ENCODE measurements at regions not wholly inside any gene's neighbourhood (a gene's known extent, or its start where the extent isn't known, plus 50 kb on each side); places are given as distances from the start of the nearest gene placed in this dataset.

DNA sequence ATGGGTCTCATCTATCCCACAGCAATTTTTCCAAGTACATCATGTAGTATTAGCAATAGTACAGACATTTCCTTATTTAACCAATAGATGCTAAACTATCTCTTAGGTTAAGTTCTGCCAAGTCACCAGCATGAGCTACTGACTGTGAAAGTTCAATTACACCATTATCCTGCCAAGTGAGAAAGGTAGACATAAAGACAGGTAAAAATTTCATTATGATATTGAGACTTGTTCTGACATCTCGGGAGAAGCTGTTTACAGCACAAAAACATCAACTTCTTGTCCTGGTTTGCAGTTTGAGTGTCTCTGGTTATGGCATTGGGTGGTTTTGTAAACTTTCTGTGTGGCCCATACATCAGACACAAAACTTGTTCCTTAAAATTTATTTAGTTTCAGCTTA, 622.4 kb upstream of the PCDH10 start:
- DNase-seq (ENCODE audit: low spot score) = no peak

DNA sequence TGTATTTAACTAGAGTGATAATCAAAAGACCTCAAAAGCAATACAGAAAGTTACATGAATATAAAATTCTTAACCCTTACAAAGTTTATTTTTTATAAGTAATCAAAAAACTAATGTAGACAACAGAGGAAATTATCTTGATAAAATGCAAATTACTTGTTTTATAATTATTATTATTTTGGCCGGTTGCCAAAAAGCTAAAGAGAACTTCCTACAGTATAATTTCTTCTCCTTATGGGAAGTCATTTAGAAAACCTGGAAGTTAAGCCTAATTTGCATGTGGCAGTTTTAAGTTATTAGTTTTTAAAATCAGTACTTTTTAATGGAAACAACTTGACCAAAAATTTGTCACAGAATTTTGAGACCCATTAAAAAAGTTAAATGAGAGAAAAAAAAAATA, 621.3 kb upstream of the PCDH10 start:
- no peak for DNase-seq (ENCODE audit: low spot score)

DNA sequence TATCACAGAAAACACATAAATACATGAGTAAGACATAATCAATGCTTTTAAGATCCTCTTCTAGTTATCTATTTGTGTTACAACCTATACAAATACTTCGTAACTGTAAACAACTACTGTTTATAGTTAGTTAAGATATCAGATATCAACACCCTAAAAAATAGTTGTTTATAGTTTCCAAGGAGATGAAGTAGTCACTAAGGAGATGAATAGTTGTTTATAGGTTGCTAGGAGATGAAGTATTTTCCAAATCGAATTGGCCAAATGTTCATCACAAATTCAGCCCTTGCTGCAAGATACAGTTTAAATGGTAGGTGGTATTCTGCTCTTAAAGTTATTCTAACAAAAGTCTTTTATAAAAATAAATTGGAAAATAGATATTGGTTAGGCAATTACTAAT, 618.2 kb upstream of the PCDH10 start:
- DNase-seq (ENCODE audit: low spot score) = no peak

DNA sequence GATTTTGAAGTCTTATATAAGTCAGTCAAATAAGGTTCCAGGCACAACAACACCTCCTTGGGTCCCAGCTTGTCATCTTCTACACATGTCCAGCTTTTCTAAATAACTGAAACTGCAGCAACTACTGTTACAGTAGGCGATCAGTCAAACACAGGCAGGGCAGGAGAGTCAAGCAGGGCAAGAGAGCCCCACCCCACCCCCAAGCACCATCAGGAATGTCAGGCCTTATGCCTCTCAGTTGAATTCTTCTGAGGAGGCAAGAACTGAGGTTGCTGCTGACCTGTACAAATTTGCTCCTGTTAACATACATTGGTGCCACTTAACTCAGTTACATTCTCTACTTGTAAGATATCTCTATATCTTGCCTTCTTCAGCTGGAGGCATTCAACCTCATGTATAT, 608.8 kb upstream of the PCDH10 start:
- no peak for DNase-seq (ENCODE audit: low spot score)

DNA sequence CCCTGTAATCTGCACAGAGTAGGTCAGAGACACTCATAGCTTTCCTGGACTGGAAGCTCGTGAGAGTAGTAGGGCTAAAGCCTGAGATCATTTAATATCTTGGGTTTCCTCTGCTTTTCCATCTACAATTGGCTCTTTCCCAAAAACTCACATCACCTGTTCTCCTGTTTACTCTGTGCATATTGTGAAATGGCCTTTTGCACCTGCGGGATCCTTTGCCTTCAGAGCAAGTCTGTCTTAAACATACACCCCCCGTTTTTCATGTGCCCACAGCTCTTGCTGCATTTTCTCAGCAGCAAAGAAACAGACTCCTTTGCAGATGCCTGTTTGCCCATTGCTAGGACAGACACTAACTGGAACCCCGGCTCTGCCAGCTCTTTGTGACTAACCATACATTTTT, 608.3 kb upstream of the PCDH10 start:
- DNase-seq (ENCODE audit: low spot score) = no peak

DNA sequence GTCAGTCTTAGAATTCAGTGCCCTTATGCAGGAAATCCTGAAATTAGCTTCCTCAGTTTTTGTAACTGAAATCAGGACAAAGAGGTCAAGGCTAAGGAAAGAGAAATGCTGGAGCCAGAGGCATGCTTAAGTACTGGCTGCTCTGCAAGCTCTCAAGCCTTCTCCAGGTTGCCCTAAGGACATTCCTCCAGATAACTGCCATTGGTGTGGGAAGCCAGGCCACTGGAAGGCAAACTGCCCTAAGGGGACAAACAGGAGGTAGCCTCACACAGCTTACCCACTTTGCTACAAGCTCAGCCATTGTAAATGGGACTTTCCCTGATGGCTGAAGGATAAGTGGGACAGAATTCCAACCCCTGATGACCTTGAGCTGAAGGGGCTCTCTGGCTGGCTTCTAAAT, 606.9 kb upstream of the PCDH10 start:
- DNase-seq (ENCODE audit: low spot score) = no peak

DNA sequence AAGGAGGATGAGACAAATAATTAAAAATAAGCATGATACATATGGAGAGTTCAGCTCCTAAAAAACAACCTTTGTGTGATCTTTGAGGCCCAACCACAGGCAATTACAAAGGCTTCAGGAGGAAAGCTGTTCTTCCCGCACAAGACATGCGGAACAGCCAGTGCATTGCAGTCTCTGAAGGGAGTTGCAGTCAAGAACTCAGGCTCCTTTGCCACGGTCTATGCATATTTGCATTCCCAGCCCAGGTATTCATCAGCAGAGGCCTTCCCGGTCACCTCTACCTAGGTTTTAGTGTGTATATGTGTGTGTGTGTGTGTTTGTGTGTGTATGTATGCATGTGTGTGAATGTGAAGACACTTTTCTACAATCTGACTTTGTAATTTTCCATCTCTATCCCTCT, 600.6 kb upstream of the PCDH10 start:
- DNase-seq (ENCODE audit: low spot score) = no peak

DNA sequence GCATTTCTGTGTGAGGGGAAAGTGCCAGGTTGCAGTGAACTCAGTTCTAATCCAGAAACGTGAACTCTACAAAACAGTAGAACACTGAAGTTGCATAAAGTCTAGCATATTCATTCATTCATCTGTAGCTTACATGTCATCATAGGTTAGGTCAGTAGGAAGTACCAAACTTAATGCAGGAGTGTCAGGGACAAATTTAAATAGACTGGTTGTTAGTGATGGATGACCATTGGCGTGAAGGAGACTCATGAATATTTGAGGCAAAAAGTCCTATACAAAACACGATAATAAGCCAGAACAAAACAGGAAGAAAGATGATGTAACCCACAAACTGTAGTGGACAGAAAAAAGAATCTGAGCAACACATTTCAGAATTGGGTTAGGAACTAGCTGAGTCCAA, 592.8 kb upstream of the PCDH10 start:
- DNase-seq (ENCODE audit: low spot score) = no peak

DNA sequence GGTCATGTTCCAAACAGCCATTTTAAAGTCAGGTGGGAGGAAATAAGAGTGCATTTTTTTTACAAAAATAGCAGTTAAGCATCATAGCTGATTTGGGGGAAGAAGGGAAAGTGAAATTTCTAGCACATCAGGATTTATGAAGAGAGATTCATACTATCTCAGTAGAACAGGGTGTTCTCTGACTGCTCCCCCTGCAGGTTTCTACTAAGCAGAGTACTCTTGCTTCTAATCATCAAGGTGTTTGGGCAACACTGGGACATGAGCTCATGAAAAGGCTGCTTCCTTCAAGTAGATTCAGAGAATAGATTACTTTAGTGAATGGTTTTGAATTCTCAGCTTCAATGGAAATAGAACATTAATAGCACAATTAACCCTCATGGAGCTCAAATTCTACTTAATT, 591.4 kb upstream of the PCDH10 start:
- DNase-seq (ENCODE audit: low spot score) = no peak

DNA sequence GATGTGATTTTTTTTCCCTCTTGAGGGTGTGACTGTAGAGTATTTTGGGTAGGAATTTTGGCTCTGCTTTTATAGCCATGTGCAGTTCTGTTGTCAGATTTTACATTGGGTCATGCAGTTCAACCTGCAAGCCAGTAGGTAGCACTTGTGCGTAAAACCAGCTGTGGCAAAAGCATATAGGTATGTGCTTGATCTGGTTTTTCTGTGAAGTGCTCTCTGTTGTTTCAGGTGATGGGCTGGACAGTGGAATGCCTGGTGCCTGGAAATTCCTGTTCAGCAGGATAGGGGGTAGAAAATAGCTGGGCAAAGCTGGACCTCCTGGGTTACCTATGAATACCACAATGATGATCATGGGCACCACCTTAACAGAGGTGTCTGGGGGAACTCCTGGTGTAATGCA, 584.2 kb upstream of the PCDH10 start:
- no peak for DNase-seq (ENCODE audit: low spot score)

DNA sequence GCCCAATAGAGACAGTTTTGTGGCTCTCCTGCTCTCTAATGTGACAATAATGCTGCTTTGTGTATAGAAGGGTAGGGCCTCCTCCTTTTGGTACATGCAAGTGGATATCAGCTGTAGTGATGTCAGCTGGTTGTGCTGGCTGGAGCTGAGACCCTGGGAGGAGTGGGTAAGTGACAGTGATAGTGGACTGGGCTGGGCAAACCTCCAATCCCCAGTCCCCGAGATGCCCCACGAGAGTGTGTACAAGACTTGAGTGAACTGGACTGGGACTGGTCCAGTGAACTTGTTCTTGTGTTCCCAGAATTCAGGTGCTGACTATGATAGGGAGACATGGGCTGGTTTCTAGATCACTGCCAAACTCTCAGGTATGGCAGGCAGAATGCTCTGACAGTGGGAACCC, 583.6 kb upstream of the PCDH10 start:
- DNase-seq (ENCODE audit: low spot score) = no peak

DNA sequence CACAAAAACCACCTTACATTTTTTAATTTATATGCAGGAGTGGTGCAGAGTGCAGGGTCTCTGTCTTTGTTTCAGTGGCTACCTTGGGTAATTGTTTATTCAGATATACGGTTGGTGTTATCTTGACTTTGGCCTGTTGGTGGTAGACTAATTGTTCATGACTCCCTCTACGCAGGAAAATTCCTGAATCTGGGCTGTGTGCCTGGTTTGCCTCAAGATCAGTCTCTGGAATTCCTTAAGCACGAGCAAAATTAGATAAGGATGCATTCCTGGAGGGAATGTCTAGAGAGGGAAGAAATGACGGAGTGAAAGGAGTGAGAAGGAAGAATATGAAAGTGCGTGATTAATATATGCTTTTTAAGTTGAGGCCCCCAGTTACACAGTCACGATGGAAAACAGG, 576.9 kb upstream of the PCDH10 start:
- DNase-seq (ENCODE audit: low spot score) = no peak

DNA sequence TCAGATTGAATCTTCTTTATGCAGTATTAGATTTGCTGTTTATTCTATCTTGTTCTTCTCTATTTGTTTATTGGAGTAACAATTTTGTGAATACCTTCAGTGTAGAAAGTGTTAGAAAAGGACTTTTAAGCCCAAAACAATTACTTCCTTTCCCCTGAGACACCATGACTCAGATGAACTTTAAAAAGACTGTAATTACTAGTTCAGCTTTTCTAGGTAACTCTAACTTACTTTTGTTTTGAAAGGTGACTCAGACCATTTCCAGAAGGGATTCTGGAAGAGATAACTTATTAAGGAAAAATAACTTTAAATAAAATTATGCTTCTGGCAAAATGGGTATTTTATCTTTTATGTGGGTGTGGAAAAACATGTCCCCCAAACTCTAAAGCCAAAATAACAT, 561.5 kb upstream of the PCDH10 start:
- DNase-seq (ENCODE audit: low spot score) = no peak

DNA sequence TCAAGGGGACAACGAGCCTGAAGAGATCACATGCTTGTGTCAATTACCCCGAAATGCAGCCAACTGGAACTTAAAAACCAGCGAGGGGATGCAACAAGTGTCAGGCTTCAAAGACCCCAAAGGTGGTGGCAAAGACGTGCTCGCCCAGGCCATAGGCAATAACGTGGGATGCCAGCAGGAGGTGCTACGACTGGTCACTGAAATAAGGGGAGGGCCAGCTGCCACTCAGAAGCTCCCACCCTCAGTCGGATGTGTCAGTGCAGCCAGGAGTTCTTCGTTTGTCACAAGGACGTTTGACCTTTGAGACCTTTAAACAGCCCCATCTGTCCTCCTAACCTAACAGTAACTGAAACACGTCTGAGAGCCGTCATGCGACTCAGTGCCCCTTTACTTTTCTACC, 556.8 kb upstream of the PCDH10 start:
- DNase-seq (ENCODE audit: low spot score) = no peak

DNA sequence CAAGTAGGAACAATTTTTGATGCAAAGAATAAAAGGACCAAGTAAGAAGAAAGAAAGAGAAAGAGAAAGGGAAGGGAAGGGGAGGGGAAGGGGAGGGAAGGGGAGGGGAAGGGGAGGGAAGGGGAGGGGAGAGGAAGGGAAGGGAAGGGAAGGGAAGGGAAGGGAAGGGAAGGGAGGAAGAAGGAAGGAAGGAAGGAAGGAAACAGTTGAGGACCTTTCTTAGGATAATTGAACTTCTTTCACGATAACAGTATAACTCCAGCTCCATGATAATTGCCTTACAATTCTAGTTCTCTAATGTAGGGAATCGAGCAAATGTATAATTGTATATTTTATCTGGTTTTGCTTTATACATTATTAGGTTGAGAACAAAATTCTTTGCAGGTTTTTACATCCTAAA, 556.2 kb upstream of the PCDH10 start:
- DNase-seq (ENCODE audit: low spot score) = no peak

DNA sequence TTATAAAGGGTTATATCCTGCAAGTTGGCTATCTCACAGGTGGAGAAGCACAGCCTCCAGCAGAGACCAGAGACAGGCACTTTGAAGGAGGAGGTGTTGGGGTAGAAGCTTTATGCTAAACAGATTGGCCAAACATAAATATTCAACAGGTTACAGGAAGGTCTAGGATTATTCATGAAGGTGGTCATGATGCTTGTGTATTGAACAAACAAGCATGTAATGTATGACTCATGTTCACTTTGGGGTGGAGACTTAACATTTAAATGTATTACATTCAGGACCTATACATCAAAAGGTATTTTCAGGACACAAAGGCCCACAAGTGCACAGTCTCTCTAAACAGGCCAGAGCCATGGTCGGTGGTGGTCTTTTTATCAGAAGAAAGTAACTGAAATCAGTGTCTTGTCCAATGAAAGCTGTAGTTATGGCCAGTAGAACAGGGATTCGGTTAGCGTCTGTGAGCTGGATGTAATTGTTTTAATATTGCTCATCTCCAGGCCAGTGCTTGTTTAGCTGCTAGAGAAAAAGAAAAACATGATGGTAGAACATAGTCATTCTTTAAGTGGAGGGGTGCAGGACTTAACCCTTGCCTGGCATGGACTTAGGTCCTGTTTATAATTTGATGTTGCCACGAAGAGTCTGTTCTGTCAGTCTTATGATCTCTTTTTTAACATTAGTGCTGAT, 555.2 kb upstream of the PCDH10 start:
- no peak for DNase-seq (ENCODE audit: low spot score)

DNA sequence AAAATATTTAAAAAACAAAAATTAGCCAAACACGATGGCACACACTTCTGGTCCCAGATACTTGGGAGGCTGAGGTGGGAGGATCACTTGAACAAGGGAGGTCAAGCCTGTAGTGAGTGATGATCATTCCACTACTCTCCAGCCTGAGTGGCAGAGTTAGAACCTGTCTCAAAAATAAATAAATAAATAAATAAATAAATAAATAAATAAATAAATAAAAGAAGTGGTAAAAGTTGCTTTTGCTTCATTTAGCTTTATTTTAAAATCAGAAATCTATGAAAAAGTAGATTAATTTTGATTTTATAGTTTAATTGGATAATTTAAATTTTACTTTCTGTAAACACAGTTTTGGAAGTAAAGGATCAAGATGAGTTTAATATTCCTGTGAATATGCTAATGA, 552.9 kb upstream of the PCDH10 start:
- no peak for DNase-seq (ENCODE audit: low spot score)

DNA sequence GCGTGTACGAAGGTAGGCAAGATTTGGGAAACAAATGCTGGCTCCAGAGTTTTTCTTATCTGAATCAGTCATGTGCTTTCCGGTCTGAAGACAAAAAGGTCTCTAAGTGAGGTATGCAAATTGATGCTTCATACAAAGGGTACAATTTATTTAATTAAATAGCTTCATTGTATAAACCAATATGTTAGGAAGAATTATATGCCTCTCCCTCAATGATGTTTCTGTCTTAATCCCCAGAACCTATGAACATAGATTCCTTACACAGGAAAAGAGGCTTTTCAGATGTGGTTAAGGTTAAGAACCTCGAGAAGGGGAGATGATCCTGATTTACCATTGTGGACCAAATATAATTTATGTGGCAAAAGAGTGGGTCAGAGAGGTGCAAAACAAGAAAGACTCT, 543.5 kb upstream of the PCDH10 start:
- no peak for DNase-seq (ENCODE audit: low spot score)

DNA sequence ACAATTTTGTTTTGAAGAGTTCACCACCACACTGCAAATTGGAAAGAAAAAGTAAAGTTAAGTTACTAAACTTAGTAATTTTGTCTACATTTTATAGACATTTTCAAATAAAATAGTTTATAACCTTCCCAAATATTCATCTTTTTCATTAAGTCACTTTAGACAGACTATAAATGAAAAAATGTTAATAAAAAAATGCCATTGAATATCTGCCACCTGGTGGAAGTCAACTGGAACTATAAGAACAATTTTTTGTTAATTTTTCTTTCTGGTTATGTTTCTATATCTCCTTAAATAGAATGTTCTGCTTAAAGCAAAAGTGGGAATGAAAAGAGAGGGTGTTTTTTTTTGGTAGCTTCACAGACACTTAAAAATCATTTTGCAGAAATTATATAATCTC, 534.4 kb upstream of the PCDH10 start:
- DNase-seq (ENCODE audit: low spot score) = no peak

DNA sequence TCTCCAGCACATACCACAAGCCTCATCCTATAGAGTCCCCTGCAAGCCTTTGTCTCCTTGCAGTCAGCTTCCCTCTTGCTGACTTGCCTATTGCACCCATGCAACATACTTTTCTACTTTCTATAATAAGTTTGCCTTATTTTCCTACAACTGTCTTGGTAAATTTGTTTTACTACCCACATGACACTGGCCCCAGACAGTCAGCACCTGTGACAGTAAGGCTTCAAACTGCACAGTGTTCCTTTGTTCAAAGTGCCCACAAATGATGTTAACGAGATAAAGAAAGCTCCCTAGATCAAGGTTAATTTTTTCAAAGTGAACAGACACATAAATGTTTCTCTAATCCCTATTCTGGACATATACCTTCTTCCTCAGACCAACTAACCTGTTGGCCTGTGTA, 529.1 kb upstream of the PCDH10 start:
- DNase-seq (ENCODE audit: low spot score) = no peak

DNA sequence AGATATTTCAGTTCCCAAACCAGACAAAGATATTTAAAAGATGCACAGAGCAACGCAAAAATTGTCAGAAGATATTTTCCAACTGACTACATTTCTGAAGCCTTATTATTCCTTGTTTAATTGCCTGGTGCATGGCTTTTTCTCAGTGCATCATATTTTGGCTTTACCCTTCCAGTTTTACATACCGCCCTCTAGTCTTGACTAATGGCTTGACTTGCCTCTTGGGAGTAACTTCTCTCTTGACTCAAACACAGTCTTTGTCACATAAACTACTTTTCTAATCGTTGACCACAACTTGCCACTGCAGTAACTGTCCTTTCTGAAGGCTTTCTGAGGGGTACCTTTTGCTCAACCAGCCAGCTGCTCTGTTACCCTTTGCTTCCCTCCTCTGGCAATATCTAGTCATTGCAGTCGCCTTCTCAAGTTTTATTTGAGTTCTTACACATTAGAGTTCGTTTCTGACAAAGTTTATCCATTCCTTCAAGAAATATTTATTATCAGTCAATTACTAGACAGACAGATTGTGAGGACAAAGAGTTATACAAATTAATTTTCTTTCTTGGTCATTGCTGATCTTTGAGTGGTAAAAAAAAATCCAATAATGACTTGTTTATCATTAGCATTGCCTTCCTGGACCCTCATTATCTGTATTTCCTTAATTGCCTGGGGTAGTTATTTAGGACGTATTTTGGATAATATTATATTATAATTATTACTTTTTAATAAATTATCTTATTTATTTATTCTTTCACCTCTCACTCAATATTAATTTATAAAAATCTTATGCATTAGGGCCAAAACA, 506.9 kb upstream of the PCDH10 start:
- DNase-seq (ENCODE audit: low spot score) = no peak

DNA sequence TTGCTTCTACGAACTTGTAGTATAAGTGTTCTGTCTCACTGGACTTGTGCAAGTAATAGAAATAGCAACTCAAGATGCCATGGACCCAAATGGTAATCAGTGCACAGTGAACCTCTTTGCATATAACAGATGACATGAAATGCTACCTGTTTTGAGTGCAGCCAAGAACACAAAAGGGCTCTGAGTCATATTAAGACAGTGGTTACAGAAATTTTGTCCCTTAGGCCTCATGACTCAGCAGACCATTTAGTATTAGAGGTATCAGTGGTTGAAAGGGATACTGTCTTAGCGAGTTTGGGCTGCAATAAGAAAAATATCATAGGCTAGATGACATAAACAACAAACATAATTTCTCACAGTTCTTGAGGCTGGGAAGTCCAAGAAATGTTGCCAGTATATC, 502.9 kb upstream of the PCDH10 start:
- DNase-seq (ENCODE audit: low spot score) = no peak

DNA sequence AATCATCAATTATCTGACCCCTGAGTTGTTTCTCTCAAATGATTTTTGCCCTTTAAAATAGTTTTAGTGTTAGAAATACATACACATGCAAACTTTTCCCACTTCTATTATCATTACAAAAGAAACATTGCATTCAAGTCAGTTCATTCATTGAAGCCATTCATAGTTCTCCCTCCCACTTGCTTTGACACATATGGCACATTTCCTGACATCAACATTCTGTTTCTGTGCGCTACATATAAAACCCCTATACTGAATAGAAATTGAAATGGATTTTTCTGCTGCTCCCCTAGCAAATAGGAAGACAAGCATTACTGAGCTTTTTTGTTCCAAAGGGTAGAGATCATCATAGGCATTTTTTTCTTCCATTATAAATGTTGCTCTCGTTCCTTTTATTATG, 497.9 kb upstream of the PCDH10 start:
- no peak for DNase-seq (ENCODE audit: low spot score)

Data from mesenteric fat pad (tissue), 1 donor.